DND-41 (cell line): ENCODE measurements at regions not wholly inside any gene's neighbourhood (a gene's known extent, or its start where the extent isn't known, plus 50 kb on each side); places are given as distances from the start of the nearest gene placed in this dataset.

Experiments
- EZH2 ChIP-seq: IDR thresholded peaks from 3 replicates; pipeline ENCODE4 v1.6.1; 2012; ENCODE audit warnings: borderline replicate concordance, low read depth, mild to moderate bottlenecking, moderate library complexity, low read length, inconsistent platforms; ENCODE audit not compliant: severe bottlenecking
- TF ChIP-seq, protein P1 (sequence below): IDR thresholded peaks from 2 replicates; pipeline ENCODE4 v1.5.1; 2012; ENCODE audit warnings: borderline replicate concordance, low read length, moderate library complexity, mild to moderate bottlenecking; ENCODE audit not compliant: poor library complexity, severe bottlenecking; ENCODE audit errors: extremely low read depth

DNA sequence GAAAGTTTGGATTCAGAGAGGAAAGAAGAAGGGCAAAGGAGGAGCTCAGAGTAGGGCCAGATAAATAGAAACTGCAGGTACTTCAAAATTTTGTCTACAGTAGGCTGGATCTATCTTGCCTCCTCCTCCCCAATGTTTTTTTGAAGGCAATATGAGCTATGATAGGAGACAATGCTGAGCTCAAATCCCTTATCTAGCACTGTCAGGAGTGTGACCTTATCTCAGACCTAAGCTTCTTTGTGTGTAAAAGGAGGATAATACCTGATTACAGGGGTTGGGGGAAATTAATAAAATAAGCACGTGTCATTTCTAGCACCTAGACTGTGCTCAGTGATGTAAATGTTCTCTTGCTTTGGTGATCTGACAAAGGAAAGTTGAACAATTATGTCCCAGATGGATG lies 137.8 kb upstream of the CD180 start:
- TF ChIP-seq, protein P1, sequence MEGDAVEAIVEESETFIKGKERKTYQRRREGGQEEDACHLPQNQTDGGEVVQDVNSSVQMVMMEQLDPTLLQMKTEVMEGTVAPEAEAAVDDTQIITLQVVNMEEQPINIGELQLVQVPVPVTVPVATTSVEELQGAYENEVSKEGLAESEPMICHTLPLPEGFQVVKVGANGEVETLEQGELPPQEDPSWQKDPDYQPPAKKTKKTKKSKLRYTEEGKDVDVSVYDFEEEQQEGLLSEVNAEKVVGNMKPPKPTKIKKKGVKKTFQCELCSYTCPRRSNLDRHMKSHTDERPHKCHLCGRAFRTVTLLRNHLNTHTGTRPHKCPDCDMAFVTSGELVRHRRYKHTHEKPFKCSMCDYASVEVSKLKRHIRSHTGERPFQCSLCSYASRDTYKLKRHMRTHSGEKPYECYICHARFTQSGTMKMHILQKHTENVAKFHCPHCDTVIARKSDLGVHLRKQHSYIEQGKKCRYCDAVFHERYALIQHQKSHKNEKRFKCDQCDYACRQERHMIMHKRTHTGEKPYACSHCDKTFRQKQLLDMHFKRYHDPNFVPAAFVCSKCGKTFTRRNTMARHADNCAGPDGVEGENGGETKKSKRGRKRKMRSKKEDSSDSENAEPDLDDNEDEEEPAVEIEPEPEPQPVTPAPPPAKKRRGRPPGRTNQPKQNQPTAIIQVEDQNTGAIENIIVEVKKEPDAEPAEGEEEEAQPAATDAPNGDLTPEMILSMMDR, result no peak
- no peak for TF ChIP-seq EZH2
